ENCODE measurements at regions not wholly inside any gene's neighbourhood (a gene's known extent, or its start where the extent isn't known, plus 50 kb on each side); places are given as distances from the start of the nearest gene placed in this dataset.

DNA sequence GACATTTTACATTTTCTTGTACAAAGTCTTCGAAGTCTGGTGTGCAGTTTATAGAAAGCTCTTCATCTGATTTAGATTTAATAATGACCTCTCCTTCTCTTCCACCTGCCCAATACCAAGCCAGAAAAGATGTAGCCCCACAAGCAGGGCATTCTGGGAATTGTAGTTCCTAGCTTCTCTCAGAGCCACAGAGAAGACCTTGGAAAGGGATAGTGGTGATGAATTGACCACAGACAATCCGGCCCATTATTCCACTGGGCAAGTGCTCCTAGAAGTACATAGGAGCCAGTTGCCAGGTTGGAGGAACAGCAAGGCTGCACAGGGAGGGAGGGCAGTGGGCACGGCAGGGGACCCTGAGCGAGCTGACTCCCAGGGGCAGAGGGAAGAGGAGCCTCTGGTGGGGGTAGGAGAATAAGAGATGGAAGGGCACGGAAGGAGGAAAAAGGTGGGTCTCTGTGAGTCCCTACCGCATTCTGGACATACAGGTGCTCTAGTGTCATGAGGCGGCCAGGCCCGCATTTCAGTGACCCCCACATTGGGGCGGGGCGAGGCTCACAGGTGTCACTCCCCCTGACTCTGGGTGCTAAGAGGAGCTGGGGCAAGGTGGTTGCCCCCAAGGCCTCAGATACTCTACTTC is 152.5 kb upstream of the HAAO start:
- H3K4me3 ChIP-seq (ENCODE audit: low read depth, low read length) = no peak overlapping the region
- TF ChIP-seq, protein P1, sequence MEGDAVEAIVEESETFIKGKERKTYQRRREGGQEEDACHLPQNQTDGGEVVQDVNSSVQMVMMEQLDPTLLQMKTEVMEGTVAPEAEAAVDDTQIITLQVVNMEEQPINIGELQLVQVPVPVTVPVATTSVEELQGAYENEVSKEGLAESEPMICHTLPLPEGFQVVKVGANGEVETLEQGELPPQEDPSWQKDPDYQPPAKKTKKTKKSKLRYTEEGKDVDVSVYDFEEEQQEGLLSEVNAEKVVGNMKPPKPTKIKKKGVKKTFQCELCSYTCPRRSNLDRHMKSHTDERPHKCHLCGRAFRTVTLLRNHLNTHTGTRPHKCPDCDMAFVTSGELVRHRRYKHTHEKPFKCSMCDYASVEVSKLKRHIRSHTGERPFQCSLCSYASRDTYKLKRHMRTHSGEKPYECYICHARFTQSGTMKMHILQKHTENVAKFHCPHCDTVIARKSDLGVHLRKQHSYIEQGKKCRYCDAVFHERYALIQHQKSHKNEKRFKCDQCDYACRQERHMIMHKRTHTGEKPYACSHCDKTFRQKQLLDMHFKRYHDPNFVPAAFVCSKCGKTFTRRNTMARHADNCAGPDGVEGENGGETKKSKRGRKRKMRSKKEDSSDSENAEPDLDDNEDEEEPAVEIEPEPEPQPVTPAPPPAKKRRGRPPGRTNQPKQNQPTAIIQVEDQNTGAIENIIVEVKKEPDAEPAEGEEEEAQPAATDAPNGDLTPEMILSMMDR (IDR thresholded peaks at IDR 0.05; ENCODE audit: borderline replicate concordance, insufficient read depth, low read depth, low read length) = no peak

DNA sequence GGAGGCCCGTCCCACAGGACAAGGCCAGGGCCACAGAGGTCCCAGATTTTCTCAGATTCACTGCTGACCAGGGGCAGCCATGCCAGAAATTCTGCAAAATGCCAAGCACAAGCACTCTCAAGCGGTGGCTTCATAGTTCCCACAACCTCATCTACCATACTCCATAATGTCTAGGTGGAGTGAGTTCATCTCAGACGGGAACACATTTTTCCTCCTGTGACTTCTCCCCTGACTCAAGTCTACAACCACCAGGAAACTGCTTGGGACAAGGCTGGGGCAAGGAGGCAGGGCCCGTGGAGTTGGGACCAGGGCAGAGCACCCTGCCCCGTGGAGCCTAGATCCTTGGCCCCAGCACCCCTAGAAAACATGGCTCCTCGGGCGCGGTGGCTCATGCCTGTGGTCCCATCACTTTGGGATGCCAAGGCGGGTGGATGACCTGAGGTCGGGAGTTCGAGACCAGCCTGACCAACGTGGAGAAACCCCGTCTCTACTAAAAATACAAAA is 150.7 kb upstream of the HAAO start:
- TF ChIP-seq, protein P1 (IDR thresholded peaks at IDR 0.05; ENCODE audit: borderline replicate concordance, insufficient read depth, low read depth, low read length) = no peak
- H3K4me3 ChIP-seq (ENCODE audit: low read depth, low read length) = no peak overlapping the region

DNA sequence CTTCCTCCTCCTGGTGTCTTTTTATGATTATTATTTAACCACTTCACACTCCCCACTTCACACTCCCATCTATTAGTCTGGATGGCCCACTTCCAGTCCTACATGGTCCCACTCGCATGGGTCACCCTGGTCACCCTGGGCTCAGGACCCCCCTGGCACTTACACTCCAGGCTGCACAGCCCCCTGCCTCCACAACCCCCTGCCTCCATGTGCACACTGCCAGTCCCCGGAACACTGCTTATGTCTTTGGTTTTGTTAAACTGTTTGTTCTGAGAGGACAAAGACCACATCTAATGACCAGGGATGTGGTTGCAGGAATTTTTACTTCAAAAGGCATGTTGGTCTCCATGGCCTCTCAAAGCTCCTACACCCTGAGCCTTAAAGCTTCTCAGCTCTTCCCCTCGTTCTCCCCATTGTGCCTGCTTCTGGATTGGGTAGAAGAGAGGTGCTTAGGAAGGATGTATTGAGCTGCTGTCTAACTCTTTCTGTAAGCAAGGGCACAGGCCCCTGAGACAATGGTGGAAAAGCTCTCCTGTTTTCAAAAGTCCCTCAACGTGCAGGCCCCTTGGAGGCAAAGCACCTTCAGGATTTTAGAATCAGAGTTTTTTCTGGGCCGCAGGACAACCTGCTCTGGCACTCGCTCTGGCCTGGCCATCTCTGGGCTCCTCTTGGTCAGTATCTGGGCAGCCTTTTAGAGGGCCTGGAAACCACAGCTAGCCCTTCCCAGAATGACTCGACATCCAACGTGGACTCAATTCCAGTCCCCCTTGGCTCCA is 150.0 kb upstream of the HAAO start:
- TF ChIP-seq, protein P1 (IDR thresholded peaks at IDR 0.05; ENCODE audit: borderline replicate concordance, insufficient read depth, low read depth, low read length) = no peak
- no peak overlapping the region for H3K4me3 ChIP-seq (ENCODE audit: low read depth, low read length)

DNA sequence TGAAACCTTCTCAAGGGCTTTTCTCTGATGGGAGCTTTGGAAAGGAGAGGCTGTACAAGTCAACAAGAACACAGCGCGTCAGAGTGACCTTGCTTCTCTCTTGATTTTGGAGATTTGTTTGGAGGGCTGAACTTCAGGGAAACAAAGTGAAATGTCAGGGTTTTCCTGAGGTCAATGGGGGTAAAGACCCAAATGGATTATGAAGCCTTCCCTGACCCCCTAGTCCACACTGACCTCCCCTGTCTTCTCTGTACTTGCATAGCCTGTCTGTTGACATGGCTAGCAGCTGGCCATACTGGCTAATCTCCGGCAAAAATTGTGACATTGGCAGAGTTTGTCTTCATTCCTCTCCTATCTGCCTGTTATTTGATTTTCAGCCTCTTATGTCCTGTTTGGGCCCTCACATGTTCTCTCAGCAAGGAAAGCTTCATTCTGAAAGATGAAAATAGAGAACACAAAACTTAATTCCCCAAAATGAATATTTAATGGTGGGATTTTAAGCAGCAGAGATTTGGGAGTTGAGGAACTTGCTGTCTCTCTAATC is 149.3 kb upstream of the HAAO start:
- H3K4me3 ChIP-seq (ENCODE audit: low read depth, low read length) = no peak overlapping the region
- TF ChIP-seq, protein P1 (IDR thresholded peaks at IDR 0.05; ENCODE audit: borderline replicate concordance, insufficient read depth, low read depth, low read length) = no peak

DNA sequence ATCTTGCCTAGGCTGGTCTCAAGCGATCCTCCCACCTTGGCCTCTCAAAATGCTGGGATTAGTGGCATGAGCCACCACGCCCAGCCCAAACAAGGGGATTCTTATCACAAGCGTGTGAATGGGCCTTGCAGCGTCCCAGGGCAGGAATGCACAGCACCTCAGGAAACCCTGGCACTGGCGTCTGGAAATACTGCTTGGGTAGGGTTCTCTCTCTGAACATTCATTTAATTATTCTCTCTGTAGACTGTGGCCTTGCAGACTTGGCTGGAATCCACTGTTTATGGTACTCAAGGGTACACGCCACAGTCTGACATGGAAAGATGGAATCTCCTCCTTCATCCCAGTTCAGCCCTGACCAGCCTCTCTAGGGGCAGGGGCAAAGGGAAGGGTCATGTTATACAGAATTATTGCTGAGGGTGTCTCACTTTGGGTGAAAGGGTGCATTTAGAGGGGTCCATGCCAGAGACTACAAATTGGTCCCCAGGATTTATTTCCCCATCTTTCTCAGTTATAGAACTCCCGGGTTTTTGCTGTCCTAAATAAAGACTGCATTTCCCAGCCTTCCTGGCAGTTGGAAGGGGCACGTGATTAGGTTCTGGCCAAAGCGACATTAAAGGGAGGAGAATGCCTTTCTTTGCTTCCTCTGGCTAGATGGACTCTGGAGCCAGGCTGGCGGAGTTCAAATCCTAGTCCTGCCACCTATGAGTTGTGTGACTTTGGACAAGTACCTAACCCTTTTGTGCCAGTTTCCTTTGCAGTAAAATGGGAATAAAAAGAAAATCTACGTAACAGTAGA is 147.2 kb upstream of the HAAO start:
- H3K4me3 ChIP-seq (ENCODE audit: low read depth, low read length) = no peak overlapping the region

DNA sequence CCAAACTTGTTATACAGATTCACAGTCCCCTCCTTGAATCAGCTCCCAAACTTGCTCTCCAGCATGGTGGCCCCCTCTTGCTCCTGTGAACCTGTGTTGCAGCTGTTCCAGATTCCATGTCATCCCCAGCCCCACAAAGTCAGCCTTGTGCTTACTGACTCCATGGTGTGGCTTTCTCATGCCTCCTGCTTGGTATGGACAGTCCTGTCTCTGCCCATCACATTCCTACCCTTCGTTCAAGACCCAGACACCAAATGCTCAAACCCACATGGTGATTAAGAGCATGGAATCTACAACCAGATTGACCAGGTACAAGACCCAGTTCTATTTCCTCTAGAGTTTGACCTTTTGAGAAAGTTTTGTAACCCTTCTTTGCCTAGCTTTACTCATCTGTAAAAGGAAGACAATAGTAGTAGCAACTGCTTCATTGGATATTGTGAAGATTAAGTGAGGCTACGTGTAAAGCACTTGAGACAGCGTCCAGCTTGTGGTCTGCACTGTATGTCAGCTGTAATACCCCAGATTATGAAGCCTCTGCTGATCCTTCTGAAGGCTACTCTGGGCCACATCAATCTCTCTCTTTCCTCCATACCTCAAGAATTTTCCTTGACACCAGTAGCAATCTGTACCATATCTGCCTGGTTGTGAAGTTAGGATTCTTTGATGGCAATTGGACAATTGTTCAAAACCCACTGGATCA is 146.4 kb upstream of the HAAO start:
- TF ChIP-seq, protein P1 (IDR thresholded peaks at IDR 0.05; ENCODE audit: borderline replicate concordance, insufficient read depth, low read depth, low read length) = no peak

More for the DNA sequence above, 147.2 kb upstream of the HAAO start:
- TF ChIP-seq, protein P1 (IDR thresholded peaks at IDR 0.05; ENCODE audit: borderline replicate concordance, insufficient read depth, low read depth, low read length) = no peak

More for the DNA sequence above, 146.4 kb upstream of the HAAO start:
- no peak overlapping the region for H3K4me3 ChIP-seq (ENCODE audit: low read depth, low read length)

Data from GM12875 (cell line).